ENCODE measurements at regions not wholly inside any gene's neighbourhood (a gene's known extent, or its start where the extent isn't known, plus 50 kb on each side); places are given as distances from the start of the nearest gene placed in this dataset.
"Not testable (repeated sequence)": the region's sequence is repeated elsewhere in the genome, so short reads cannot be mapped to it uniquely, and the experiment has no call there.

GRCh38 chr2:149768320-149768799, 180.8 kb upstream of the MMADHC start:
- no peak for DNase-seq

GRCh38 chr2:149767516-149767974, 180.0 kb upstream of the MMADHC start:
- no peak for DNase-seq

GRCh38 chr2:149766339-149766738, 178.8 kb upstream of the MMADHC start:
- DNase-seq, result no peak

- DNase-seq, result no peak
These were observed 178.1 kb upstream of the MMADHC start for GRCh38 chr2:149765636-149766035.

GRCh38 chr2:149765003-149765402, 177.4 kb upstream of the MMADHC start:
- DNase-seq, result no peak

- DNase-seq, result no peak
These were observed 175.8 kb upstream of the MMADHC start for GRCh38 chr2:149763358-149763757.

- DNase-seq, result no peak
These were observed 174.0 kb upstream of the MMADHC start for GRCh38 chr2:149761611-149762010.

- not testable (repeated sequence) for DNase-seq
These were observed 171.8 kb upstream of the MMADHC start for GRCh38 chr2:149759382-149759781.

- DNase-seq, result not testable (repeated sequence)
These were observed 167.1 kb upstream of the MMADHC start for GRCh38 chr2:149754722-149755121.

GRCh38 chr2:149747456-149747855, 159.9 kb upstream of the MMADHC start:
- no peak for DNase-seq

GRCh38 chr2:149745396-149746230, 158.0 kb upstream of the MMADHC start:
- no peak for DNase-seq

- DNase-seq, result no peak
These were observed 157.3 kb upstream of the MMADHC start for GRCh38 chr2:149744865-149745264.

GRCh38 chr2:149743842-149744448, 156.4 kb upstream of the MMADHC start:
- no peak for DNase-seq

- DNase-seq, result no peak
These were observed 154.1 kb upstream of the MMADHC start for GRCh38 chr2:149741646-149742045.

- DNase-seq, result no peak
These were observed 152.9 kb upstream of the MMADHC start for GRCh38 chr2:149740490-149740889.

- no peak for DNase-seq
These were observed 152.3 kb upstream of the MMADHC start for GRCh38 chr2:149739883-149740265.

- no peak for DNase-seq
These were observed 151.8 kb upstream of the MMADHC start for GRCh38 chr2:149739171-149739882.

GRCh38 chr2:149738767-149739166, 151.2 kb upstream of the MMADHC start:
- no peak for DNase-seq

GRCh38 chr2:149737896-149738295, 150.3 kb upstream of the MMADHC start:
- DNase-seq, result no peak

- no peak for DNase-seq
These were observed 147.8 kb upstream of the MMADHC start for GRCh38 chr2:149735237-149735958.

- no peak for DNase-seq
These were observed 146.5 kb upstream of the MMADHC start for GRCh38 chr2:149733936-149734685.

- no peak for DNase-seq
These were observed 145.2 kb upstream of the MMADHC start for GRCh38 chr2:149732730-149733290.

Data from stimulated activated CD4-positive, alpha-beta T cell treated with anti-CD3 and anti-CD28 coated beads, Interleukin-15, amount 100 ng/mL, for 24 hours (primary cell).